Body of pancreas (tissue), 4 donors: ENCODE measurements at regions not wholly inside any gene's neighbourhood (a gene's known extent, or its start where the extent isn't known, plus 50 kb on each side); places are given as distances from the start of the nearest gene placed in this dataset.

Experiments used
- CTCF ChIP-seq, 7 experiments: fragments of 450-650 bp in 4 of 7; fragments of 200-600 bp in 3 of 7; sonication (generic) in 3 of 7; IDR thresholded peaks; one replicate each; pipeline ENCODE4 v1.5.1; 2016 to 2019; ENCODE audit warnings: antibody characterized with exemption in 7 of 7
- POLR2A ChIP-seq, 3 donors: fragments of 450-650 bp; IDR thresholded peaks; one replicate each; pipeline ENCODE4 v1.6.1; 2016; ENCODE audit warnings: antibody characterized with exemption in 3 of 3, mild to moderate bottlenecking in 2 of 3

GRCh38 chr7:18306696-18307095, 188.9 kb upstream of the HDAC9 start:
- TF ChIP-seq CTCF (IDR thresholded peaks at IDR 0.05) (no peak), POLR2A (IDR thresholded peaks at IDR 0.05) (no peak)
